ENCODE measurements at regions not wholly inside any gene's neighbourhood (a gene's known extent, or its start where the extent isn't known, plus 50 kb on each side); places are given as distances from the start of the nearest gene placed in this dataset.

DNA sequence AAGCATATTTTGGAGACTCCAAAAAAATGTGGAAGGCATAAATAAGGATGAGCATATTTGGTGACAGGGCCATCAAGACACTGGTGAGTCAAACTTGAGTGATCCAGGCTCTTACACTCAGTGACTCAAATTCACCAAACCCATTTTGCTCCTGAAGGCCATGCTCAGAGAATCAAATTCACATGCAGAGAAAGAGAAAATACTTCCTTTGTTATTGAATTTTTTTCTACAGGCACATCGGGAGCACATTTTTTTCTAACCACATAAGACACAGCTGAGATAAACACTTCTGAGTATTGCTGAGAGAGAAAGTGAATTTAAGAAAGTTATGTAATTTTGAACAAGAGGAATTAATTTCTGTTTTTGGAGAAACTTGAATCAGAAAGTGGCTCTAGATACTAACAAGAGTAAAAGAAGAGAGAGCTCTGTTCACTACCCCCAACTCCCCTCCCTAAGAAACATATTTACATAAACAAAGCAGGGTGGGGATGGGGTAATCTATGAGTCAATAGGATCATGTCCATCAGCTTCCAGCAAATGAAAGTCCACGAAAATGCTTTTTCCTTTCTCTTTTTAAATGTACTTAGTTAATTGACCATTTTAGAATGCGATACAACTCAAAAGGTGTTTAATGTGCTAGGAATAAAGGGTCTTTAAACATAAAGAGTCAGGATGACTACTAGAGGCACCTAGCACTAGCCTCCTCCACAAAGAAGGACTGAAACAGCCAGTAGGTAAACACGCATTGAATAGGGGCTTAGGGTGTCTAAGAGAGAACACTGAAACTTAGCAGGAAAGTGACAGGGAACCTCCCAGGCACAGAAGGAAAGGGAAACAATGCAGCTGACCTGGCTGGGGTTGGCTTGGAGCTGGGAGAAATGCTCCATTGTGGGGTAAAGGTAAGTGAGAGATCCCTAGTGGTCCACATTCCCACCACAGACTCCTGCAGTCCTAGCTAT is 152.3 kb downstream of the KCNE4 start:
- no peaks in the 10 kb centered on the region for H3K4me1 ChIP-seq (ENCODE audit: control insufficient read depth in 4 of 4, insufficient read depth in 4 of 4, low read length in 3 of 4)
- 60% methylated on average over 4 of the region's 4 CpGs for WGBS
- TF ChIP-seq JUND (IDR thresholded peaks at IDR 0.05): no peak
- TF ChIP-seq FOXA1 (IDR thresholded peaks at IDR 0.05): no peak
- no peak for TF ChIP-seq EGR1 (IDR thresholded peaks at IDR 0.05; ENCODE audit: low read depth in 2 of 2)
- TF ChIP-seq NR2F2 (IDR thresholded peaks at IDR 0.05): no peak
- TF ChIP-seq RAD21 (IDR thresholded peaks at IDR 0.05): no peak
- H3K4me3 ChIP-seq (ENCODE audit: low read depth in 1 of 3, low read length in 3 of 3): no peak overlapping the region
- no peaks in the 10 kb centered on the region for H3K27me3 ChIP-seq (ENCODE audit: control insufficient read depth in 4 of 4, insufficient read depth in 4 of 4, low read length in 3 of 4)
- H3K36me3 ChIP-seq (ENCODE audit: control insufficient read depth in 4 of 4, insufficient read depth in 3 of 4, low read depth in 1 of 4, low read length in 3 of 4): no peaks in the 10 kb centered on the region
- DNase-seq (ENCODE audit: low spot score): no peak
- H3K9me3 ChIP-seq (ENCODE audit: control insufficient read depth in 4 of 4, low read length in 3 of 4): peaks cover 0 to 2% (median 0%) of the 10 kb centered on the region in 4 donors
- no peak overlapping the region for H3K27ac ChIP-seq (ENCODE audit: low read depth in 1 of 2, low read length in 2 of 2)
- no peak overlapping the region for H3K9ac ChIP-seq (ENCODE audit: low read depth in 1 of 2, low read length in 2 of 2)

DNA sequence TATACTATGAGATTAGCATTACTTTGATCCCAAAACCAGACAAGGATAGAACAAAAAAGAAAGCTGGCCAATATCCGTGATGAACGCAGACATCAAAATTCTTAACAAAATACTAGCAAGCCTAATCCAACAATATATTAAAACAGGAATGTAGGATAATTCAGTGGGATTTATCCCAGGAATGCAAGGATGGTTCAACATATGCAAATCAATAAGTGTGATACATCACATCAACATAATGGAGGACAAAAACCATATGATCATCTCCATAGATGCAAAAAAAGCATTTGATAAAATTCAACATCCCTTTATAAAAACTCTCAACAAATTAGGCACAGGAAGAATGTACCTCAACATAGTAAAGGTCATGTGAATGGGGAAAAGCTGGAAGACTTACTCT is 158.5 kb downstream of the KCNE4 start:
- peaks cover 0 to 4% (median 0%) of the 10 kb centered on the region in 4 donors for H3K9me3 ChIP-seq (ENCODE audit: control insufficient read depth in 4 of 4, low read length in 3 of 4)
- no peak for DNase-seq (ENCODE audit: low spot score)
- no peak overlapping the region for H3K4me3 ChIP-seq (ENCODE audit: low read depth in 1 of 3, low read length in 3 of 3)
- TF ChIP-seq FOXA1 (IDR thresholded peaks at IDR 0.05) (no peak), TAF1 (conservative IDR thresholded peaks at IDR 0.05) (no peak), YY1 (IDR thresholded peaks at IDR 0.05) (no peak)
- TF ChIP-seq, protein P1, sequence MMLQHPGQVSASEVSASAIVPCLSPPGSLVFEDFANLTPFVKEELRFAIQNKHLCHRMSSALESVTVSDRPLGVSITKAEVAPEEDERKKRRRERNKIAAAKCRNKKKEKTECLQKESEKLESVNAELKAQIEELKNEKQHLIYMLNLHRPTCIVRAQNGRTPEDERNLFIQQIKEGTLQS (IDR thresholded peaks at IDR 0.05): no peak
- H3K27ac ChIP-seq (ENCODE audit: low read depth in 1 of 2, low read length in 2 of 2): no peak overlapping the region
- H3K36me3 ChIP-seq (ENCODE audit: control insufficient read depth in 4 of 4, insufficient read depth in 3 of 4, low read depth in 1 of 4, low read length in 3 of 4): no peaks in the 10 kb centered on the region
- H3K27me3 ChIP-seq (ENCODE audit: control insufficient read depth in 4 of 4, insufficient read depth in 4 of 4, low read length in 3 of 4): peaks cover 0 to 4% (median 0%) of the 10 kb centered on the region in 4 donors
- no peaks in the 10 kb centered on the region for H3K4me1 ChIP-seq (ENCODE audit: control insufficient read depth in 4 of 4, insufficient read depth in 4 of 4, low read length in 3 of 4)
- no peak overlapping the region for H3K9ac ChIP-seq (ENCODE audit: low read depth in 1 of 2, low read length in 2 of 2)
- WGBS: 93% methylated on average over 2 of the region's 2 CpGs

DNA sequence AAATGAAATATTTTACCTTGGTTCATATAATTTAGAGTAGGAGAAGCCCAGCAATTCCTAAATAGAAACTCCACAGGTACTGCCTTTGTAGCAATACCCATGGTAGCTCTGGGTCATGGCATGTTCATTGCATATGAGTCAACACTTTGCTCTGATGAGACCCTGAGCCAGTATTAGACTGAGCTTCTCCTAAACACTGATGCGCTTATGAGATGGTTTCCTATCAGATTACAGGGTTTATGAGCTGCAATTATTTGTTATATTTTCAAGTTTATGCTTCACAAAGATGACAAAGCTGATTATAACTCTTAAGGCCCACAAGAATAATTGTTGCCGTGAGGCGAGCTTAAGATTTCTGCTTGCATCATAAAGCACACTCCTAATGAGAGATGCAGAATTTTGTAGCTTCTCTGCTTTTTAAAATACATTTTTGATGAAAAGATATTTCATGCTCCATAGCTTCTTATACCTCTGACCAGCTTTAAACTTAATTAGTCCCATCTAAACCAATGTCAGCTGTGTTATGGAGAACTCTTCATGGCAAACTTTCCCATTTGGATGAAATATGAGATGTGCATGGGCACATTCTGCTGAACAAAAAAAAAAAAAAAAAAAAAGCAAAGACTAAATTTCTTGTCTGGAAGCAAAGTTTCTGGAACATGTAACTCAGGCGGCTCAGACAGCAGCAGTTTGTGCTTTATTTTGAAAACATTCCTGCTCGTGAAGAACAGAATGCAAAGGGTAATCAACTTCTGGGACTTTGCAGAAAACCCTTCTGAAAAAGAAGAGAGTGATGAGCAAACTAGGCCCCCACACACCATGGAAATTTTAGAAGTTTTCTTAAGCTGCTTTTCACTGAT is 162.6 kb downstream of the KCNE4 start:
- peaks cover 0 to 8% (median 2%) of the 10 kb centered on the region in 4 donors for H3K27me3 ChIP-seq (ENCODE audit: control insufficient read depth in 4 of 4, insufficient read depth in 4 of 4, low read length in 3 of 4)
- no peak overlapping the region for H3K27ac ChIP-seq (ENCODE audit: low read depth in 1 of 2, low read length in 2 of 2)
- 68% methylated on average over 5 of the region's 5 CpGs for WGBS
- no peaks in the 10 kb centered on the region for H3K36me3 ChIP-seq (ENCODE audit: control insufficient read depth in 4 of 4, insufficient read depth in 3 of 4, low read depth in 1 of 4, low read length in 3 of 4)
- no peak for TF ChIP-seq FOXA2 (IDR thresholded peaks at IDR 0.05)
- TF ChIP-seq EGR1 (IDR thresholded peaks at IDR 0.05; ENCODE audit: low read depth in 2 of 2): no peak
- no peak overlapping the region for H3K9ac ChIP-seq (ENCODE audit: low read depth in 1 of 2, low read length in 2 of 2)
- DNase-seq (ENCODE audit: low spot score): no peak
- H3K4me3 ChIP-seq (ENCODE audit: low read depth in 1 of 3, low read length in 3 of 3): no peak overlapping the region
- H3K4me1 ChIP-seq (ENCODE audit: control insufficient read depth in 4 of 4, insufficient read depth in 4 of 4, low read length in 3 of 4): no peaks in the 10 kb centered on the region
- H3K9me3 ChIP-seq (ENCODE audit: control insufficient read depth in 4 of 4, low read length in 3 of 4): peaks cover 0 to 3% (median 0%) of the 10 kb centered on the region in 4 donors

DNA sequence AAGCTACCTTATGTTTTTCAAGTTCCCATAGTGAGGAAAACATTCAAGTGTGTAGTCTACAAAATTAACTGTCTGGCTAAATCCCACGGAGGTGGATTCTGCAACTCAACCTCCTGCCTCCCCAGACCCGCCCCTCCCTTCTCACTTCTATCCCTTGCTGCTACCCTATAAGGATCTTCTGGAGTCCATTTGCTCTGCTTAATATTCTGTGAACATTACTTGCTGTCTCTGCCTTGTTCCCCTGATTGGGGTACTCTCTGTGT is 163.2 kb downstream of the KCNE4 start:
- DNase-seq (ENCODE audit: low spot score): no peak
- H3K9me3 ChIP-seq (ENCODE audit: control insufficient read depth in 4 of 4, low read length in 3 of 4): peaks cover 0 to 3% (median 0%) of the 10 kb centered on the region in 4 donors
- H3K36me3 ChIP-seq (ENCODE audit: control insufficient read depth in 4 of 4, insufficient read depth in 3 of 4, low read depth in 1 of 4, low read length in 3 of 4): no peaks in the 10 kb centered on the region
- 35% methylated on average over 2 of the region's 2 CpGs for WGBS
- H3K4me1 ChIP-seq (ENCODE audit: control insufficient read depth in 4 of 4, insufficient read depth in 4 of 4, low read length in 3 of 4): no peaks in the 10 kb centered on the region
- no peak overlapping the region for H3K27ac ChIP-seq (ENCODE audit: low read depth in 1 of 2, low read length in 2 of 2)
- H3K4me3 ChIP-seq (ENCODE audit: low read depth in 1 of 3, low read length in 3 of 3): no peak overlapping the region
- peaks cover 0 to 8% (median 2%) of the 10 kb centered on the region in 4 donors for H3K27me3 ChIP-seq (ENCODE audit: control insufficient read depth in 4 of 4, insufficient read depth in 4 of 4, low read length in 3 of 4)
- H3K9ac ChIP-seq (ENCODE audit: low read depth in 1 of 2, low read length in 2 of 2): no peak overlapping the region
- TF ChIP-seq RAD21 (IDR thresholded peaks at IDR 0.05) (no peak), FOXA1 (IDR thresholded peaks at IDR 0.05) (no peak), GABPA (IDR thresholded peaks at IDR 0.05 in 1 of 2, conservative IDR thresholded peaks at IDR 0.05 in 1 of 2) (no peak), HNF4A (conservative IDR thresholded peaks at IDR 0.05) (no peak), HNF4G (IDR thresholded peaks at IDR 0.05) (no peak), NR2F2 (IDR thresholded peaks at IDR 0.05) (no peak), RXRA (IDR thresholded peaks at IDR 0.05) (no peak), SP1 (IDR thresholded peaks at IDR 0.05) (no peak), TAF1 (conservative IDR thresholded peaks at IDR 0.05) (no peak), JUND (IDR thresholded peaks at IDR 0.05) (no peak), YY1 (IDR thresholded peaks at IDR 0.05) (no peak)
- TF ChIP-seq, protein P2, sequence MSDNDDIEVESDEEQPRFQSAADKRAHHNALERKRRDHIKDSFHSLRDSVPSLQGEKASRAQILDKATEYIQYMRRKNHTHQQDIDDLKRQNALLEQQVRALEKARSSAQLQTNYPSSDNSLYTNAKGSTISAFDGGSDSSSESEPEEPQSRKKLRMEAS (IDR thresholded peaks at IDR 0.05): no peak
- TF ChIP-seq, protein P3, sequence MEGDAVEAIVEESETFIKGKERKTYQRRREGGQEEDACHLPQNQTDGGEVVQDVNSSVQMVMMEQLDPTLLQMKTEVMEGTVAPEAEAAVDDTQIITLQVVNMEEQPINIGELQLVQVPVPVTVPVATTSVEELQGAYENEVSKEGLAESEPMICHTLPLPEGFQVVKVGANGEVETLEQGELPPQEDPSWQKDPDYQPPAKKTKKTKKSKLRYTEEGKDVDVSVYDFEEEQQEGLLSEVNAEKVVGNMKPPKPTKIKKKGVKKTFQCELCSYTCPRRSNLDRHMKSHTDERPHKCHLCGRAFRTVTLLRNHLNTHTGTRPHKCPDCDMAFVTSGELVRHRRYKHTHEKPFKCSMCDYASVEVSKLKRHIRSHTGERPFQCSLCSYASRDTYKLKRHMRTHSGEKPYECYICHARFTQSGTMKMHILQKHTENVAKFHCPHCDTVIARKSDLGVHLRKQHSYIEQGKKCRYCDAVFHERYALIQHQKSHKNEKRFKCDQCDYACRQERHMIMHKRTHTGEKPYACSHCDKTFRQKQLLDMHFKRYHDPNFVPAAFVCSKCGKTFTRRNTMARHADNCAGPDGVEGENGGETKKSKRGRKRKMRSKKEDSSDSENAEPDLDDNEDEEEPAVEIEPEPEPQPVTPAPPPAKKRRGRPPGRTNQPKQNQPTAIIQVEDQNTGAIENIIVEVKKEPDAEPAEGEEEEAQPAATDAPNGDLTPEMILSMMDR (IDR thresholded peaks at IDR 0.05; ENCODE audit: low read depth, low read length, missing input control): no peak
- TF ChIP-seq, protein P4, sequence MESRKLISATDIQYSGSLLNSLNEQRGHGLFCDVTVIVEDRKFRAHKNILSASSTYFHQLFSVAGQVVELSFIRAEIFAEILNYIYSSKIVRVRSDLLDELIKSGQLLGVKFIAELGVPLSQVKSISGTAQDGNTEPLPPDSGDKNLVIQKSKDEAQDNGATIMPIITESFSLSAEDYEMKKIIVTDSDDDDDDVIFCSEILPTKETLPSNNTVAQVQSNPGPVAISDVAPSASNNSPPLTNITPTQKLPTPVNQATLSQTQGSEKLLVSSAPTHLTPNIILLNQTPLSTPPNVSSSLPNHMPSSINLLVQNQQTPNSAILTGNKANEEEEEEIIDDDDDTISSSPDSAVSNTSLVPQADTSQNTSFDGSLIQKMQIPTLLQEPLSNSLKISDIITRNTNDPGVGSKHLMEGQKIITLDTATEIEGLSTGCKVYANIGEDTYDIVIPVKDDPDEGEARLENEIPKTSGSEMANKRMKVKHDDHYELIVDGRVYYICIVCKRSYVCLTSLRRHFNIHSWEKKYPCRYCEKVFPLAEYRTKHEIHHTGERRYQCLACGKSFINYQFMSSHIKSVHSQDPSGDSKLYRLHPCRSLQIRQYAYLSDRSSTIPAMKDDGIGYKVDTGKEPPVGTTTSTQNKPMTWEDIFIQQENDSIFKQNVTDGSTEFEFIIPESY (IDR thresholded peaks at IDR 0.05): no peak

Measured in liver (tissue), 8 donors.